Neural crest cell (in vitro differentiated cells): ENCODE measurements at regions not wholly inside any gene's neighbourhood (a gene's known extent, or its start where the extent isn't known, plus 50 kb on each side); places are given as distances from the start of the nearest gene placed in this dataset.

ENCODE experiments used
- DNase-seq: peaks from one replicate; pipeline ENCODE4 v3.0.0; 2021; ENCODE audit warnings: low read depth, mixed read lengths, low spot score
- H3K27ac Mint-ChIP-seq: one replicate; pipeline ENCODE4 v1.8.0; 2021; ENCODE audit warnings: mild to moderate bottlenecking, mixed read lengths; ENCODE audit not compliant: unreplicated experiment
- H3K27me3 Mint-ChIP-seq: 2 replicates; pipeline ENCODE4 v1.8.0; 2021; ENCODE audit warnings: low read depth, mild to moderate bottlenecking, mixed read lengths
- H3K36me3 Mint-ChIP-seq: 2 replicates; pipeline ENCODE4 v1.8.0; 2021; ENCODE audit warnings: low read depth, mild to moderate bottlenecking, mixed read lengths
- H3K4me1 Mint-ChIP-seq: 2 replicates; pipeline ENCODE4 v1.8.0; 2021; ENCODE audit warnings: mixed read lengths
- H3K4me3 Mint-ChIP-seq: one replicate; pipeline ENCODE4 v1.8.0; 2021; ENCODE audit warnings: mild to moderate bottlenecking, mixed read lengths
- H3K9me3 Mint-ChIP-seq: 2 replicates; pipeline ENCODE4 v1.8.0; 2021; ENCODE audit warnings: mixed read lengths
- TF ChIP-seq, protein P1 (sequence below): fragments of 200-600 bp; sonication (generic); conservative IDR thresholded peaks from 2 replicates; pipeline ENCODE4 v1.5.0; 2021; ENCODE audit warnings: antibody characterized with exemption, mild to moderate bottlenecking

- Mint-ChIP-seq H3K9me3 (no peaks in the 10 kb centered on the region), H3K36me3 (no peaks in the 10 kb centered on the region), H3K27me3 (no peaks in the 10 kb centered on the region), H3K4me3 (no peak overlapping the region), H3K4me1 (peaks cover 31% of the 10 kb centered on the region), H3K27ac (no peak overlapping the region)
- no peak for DNase-seq
- TF ChIP-seq, protein P1, sequence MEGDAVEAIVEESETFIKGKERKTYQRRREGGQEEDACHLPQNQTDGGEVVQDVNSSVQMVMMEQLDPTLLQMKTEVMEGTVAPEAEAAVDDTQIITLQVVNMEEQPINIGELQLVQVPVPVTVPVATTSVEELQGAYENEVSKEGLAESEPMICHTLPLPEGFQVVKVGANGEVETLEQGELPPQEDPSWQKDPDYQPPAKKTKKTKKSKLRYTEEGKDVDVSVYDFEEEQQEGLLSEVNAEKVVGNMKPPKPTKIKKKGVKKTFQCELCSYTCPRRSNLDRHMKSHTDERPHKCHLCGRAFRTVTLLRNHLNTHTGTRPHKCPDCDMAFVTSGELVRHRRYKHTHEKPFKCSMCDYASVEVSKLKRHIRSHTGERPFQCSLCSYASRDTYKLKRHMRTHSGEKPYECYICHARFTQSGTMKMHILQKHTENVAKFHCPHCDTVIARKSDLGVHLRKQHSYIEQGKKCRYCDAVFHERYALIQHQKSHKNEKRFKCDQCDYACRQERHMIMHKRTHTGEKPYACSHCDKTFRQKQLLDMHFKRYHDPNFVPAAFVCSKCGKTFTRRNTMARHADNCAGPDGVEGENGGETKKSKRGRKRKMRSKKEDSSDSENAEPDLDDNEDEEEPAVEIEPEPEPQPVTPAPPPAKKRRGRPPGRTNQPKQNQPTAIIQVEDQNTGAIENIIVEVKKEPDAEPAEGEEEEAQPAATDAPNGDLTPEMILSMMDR, result no peak
Observed at GRCh38 chr4:3343358-3343757, 50.5 kb downstream of the RGS12 start.

GRCh38 chr4:3344104-3344503, 51.3 kb downstream of the RGS12 start:
- H3K4me1 Mint-ChIP-seq, result peaks cover 31% of the 10 kb centered on the region
- no peaks in the 10 kb centered on the region for H3K27me3 Mint-ChIP-seq
- H3K27ac Mint-ChIP-seq, result no peak overlapping the region
- TF ChIP-seq, protein P1, result no peak
- no peaks in the 10 kb centered on the region for H3K36me3 Mint-ChIP-seq
- DNase-seq, result no peak
- H3K9me3 Mint-ChIP-seq, result no peaks in the 10 kb centered on the region
- H3K4me3 Mint-ChIP-seq, result no peak overlapping the region

- Mint-ChIP-seq H3K4me3 (no peak overlapping the region), H3K9me3 (no peaks in the 10 kb centered on the region), H3K4me1 (peaks cover 27% of the 10 kb centered on the region), H3K27me3 (no peaks in the 10 kb centered on the region), H3K27ac (peak overlapping the region; percentile 53), H3K36me3 (no peaks in the 10 kb centered on the region)
- TF ChIP-seq, protein P1, result no peak
- no peak for DNase-seq
Observed at GRCh38 chr4:3344596-3344995, 51.8 kb downstream of the RGS12 start.

- no peaks in the 10 kb centered on the region for H3K36me3 Mint-ChIP-seq
- TF ChIP-seq, protein P1, result no peak
- no peaks in the 10 kb centered on the region for H3K9me3 Mint-ChIP-seq
Observed at GRCh38 chr4:3345384-3345783, 52.6 kb downstream of the RGS12 start.

GRCh38 chr4:3346146-3346545, 53.3 kb downstream of the RGS12 start:
- peak; percentile 41 for DNase-seq
- Mint-ChIP-seq H3K27me3 (no peaks in the 10 kb centered on the region), H3K9me3 (no peaks in the 10 kb centered on the region), H3K4me3 (no peak overlapping the region), H3K36me3 (no peaks in the 10 kb centered on the region), H3K4me1 (peaks cover 22% of the 10 kb centered on the region), H3K27ac (no peak overlapping the region)
- TF ChIP-seq, protein P1, result peak; percentile 97

More at GRCh38 chr4:3345384-3345783, 52.6 kb downstream of the RGS12 start:
- Mint-ChIP-seq H3K27me3 (no peaks in the 10 kb centered on the region), H3K27ac (no peak overlapping the region), H3K4me1 (peaks cover 22% of the 10 kb centered on the region), H3K4me3 (no peak overlapping the region)
- DNase-seq, result no peak

GRCh38 chr4:3347871-3348270, 55.0 kb downstream of the RGS12 start:
- H3K4me3 Mint-ChIP-seq, result no peak overlapping the region
- no peak overlapping the region for H3K27ac Mint-ChIP-seq
- no peak for DNase-seq
- no peaks in the 10 kb centered on the region for H3K9me3 Mint-ChIP-seq
- TF ChIP-seq, protein P1, result no peak
- peaks cover 27% of the 10 kb centered on the region for H3K4me1 Mint-ChIP-seq
- no peaks in the 10 kb centered on the region for H3K36me3 Mint-ChIP-seq
- H3K27me3 Mint-ChIP-seq, result no peaks in the 10 kb centered on the region
